Fibroblast of villous mesenchyme (primary cell): ENCODE measurements at regions not wholly inside any gene's neighbourhood (a gene's known extent, or its start where the extent isn't known, plus 50 kb on each side); places are given as distances from the start of the nearest gene placed in this dataset.

Experiments used
- DNase-seq: peaks from one replicate; pipeline ENCODE4 v3.0.0-alpha.2; 2010; ENCODE audit warnings: low read depth
- H3K4me3 ChIP-seq: 2 replicates; pipeline ENCODE4 v1.5.1; 2011; ENCODE audit warnings: low read depth, mild to moderate bottlenecking, low read length
- CTCF ChIP-seq: IDR thresholded peaks from 2 replicates; pipeline ENCODE4 v1.5.1; 2012; ENCODE audit warnings: low read depth, mild to moderate bottlenecking, low read length; ENCODE audit not compliant: insufficient read depth

GRCh38 chr16:86729686-86730085 lies 151.3 kb downstream of the FOXL1 start:
- DNase-seq = no peak
- TF ChIP-seq CTCF = no peak
- no peak overlapping the region for H3K4me3 ChIP-seq

- DNase-seq = no peak
- no peak for TF ChIP-seq CTCF
- no peak overlapping the region for H3K4me3 ChIP-seq
These were observed 151.7 kb downstream of the FOXL1 start for GRCh38 chr16:86730086-86730485.

GRCh38 chr16:86730597-86730996 lies 152.2 kb downstream of the FOXL1 start:
- TF ChIP-seq CTCF = no peak
- H3K4me3 ChIP-seq = no peak overlapping the region
- no peak for DNase-seq

- DNase-seq = peak; percentile 4
These were observed 154.4 kb downstream of the FOXL1 start for GRCh38 chr16:86732621-86733295.

GRCh38 chr16:86733546-86734254 lies 155.4 kb downstream of the FOXL1 start:
- no peak for TF ChIP-seq CTCF
- H3K4me3 ChIP-seq = no peak overlapping the region
- no peak for DNase-seq

More at GRCh38 chr16:86732621-86733295, 154.4 kb downstream of the FOXL1 start:
- H3K4me3 ChIP-seq = no peak overlapping the region
- no peak for TF ChIP-seq CTCF

GRCh38 chr16:86734543-86735460 lies 156.5 kb downstream of the FOXL1 start:
- TF ChIP-seq CTCF = no peak
- no peak for DNase-seq
- no peak overlapping the region for H3K4me3 ChIP-seq
